Amniotic epithelial cell (primary cell): ENCODE measurements at regions not wholly inside any gene's neighbourhood (a gene's known extent, or its start where the extent isn't known, plus 50 kb on each side); places are given as distances from the start of the nearest gene placed in this dataset.
A peak's percentile ranks its signal among the peaks of the same experiment; 100 is the strongest.

Experiments used
- DNase-seq: peaks from one replicate; pipeline ENCODE4 v3.0.0-alpha.2; 2010; ENCODE audit warnings: low read depth

- no peak for DNase-seq
These were observed 60.6 kb downstream of the ARL6IP4 start for GRCh38 chr12:123041042-123041531.

GRCh38 chr12:123040106-123040505 is 59.6 kb downstream of the ARL6IP4 start:
- DNase-seq, result peak; percentile 64

GRCh38 chr12:123038966-123039365 is 58.5 kb downstream of the ARL6IP4 start:
- DNase-seq, result peak; percentile 62

GRCh38 chr12:123038486-123038885 is 58.0 kb downstream of the ARL6IP4 start:
- DNase-seq, result no peak

DNA sequence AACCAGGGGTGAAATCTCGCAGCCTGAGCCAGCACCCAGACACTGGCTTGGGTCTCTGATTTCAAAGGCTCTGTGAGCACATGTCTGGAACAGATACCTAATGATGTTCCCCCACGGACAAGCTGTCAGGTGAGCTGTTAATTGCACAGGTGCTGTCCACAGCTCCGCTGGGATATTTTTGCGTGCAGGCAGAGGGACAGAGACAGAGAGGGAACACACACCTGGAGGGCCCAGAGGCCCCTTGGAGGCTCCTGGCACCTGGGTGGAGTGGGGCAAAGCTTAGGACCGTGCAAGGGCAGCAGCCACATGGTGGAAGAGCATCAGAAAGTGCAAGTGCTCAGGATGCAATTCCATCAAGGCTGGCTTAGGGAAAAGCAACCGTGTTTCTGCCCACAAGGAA is 57.3 kb downstream of the ARL6IP4 start:
- no peak for DNase-seq

- no peak for DNase-seq
These were observed 56.2 kb downstream of the ARL6IP4 start for GRCh38 chr12:123036466-123037285.

GRCh38 chr12:123035841-123036240 is 55.4 kb downstream of the ARL6IP4 start:
- no peak for DNase-seq

DNA sequence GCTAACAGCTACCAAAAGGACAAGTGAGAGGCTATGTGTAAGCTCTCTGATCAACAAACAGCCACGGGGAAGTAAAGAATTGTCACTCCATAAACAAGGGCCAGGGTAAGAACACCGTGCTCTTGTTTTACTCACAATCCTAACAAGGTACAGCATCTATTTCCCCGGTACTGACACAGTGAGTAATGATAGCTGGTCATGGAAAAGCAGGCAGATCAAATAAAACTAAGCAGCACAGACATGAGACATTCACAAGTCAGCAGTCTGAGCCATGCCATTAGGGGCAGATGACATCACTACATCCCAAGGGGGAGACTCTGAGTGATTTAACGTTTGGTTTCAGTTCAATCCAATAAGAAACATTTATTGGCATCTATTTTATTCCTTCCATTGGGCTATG is 54.4 kb downstream of the ARL6IP4 start:
- peak; percentile 31 for DNase-seq

- no peak for DNase-seq
These were observed 53.6 kb downstream of the ARL6IP4 start for GRCh38 chr12:123034022-123034541.

DNA sequence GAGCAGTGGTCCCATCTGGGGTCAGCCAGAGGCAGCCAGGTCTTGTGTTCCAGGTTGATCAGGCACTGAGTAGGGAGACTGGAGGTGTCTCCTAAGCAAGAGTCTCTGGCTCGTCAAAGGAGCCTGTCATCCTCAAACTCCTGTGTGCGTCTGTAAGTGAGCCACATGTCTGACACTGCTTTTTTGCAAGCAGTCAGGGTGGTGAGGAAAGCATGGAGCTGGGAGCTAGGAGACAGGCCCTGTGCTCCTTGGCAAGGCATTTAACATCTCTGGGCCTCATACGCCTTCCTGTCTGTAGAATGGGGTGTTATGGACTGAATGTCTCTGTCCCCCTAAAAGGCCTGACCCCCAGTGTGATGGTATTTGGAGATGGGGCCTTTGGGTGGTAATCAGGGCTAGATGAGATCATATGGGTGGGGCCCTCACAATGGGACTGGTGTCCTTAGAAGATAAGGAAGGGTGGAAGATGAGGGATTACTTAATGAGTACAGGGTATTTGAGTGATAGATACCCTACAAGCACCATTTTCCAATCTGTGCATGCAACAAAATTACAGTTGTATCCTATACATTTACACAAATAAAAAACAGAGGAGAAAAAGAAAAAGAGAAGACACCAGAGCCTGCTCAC is 53.0 kb downstream of the ARL6IP4 start:
- no peak for DNase-seq

DNA sequence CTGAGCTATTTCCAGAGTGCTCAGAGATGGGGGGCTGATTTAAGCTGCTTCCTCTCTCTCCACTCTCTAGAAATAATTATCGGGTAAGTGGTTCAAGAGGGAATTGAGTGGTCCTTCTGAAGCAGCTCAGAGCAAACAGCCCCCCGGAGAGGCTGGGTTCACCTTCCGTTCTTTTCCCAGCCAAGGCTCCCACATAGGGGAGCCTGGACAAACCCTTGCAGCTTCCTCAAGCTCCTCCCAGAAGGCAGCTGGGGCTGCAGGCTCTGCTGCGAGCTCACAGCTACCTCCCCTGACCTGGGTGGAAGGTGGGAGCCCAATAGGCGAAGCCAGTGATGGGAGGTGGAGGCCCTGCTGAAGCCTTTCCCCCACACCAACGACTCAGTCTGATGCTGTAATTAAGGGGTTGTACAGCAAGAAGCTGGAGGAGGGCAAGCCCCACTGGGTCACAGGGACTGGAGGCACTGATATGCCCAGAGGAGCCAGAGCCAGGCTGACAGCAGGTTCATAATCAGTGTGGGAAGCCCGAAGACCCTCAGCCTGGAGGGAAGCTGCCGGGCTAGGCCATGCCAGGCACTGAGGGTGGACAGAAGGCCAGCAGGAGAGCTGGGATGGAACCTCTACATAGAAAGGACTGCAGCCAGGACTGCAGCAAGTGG is 52.4 kb downstream of the ARL6IP4 start:
- DNase-seq, result no peak
